MV-4-11 (cell line): ENCODE measurements at regions not wholly inside any gene's neighbourhood (a gene's known extent, or its start where the extent isn't known, plus 50 kb on each side); places are given as distances from the start of the nearest gene placed in this dataset.

Source experiments
- DNase-seq: peaks from one replicate; lab custom pipeline; 2025; lab: John Stamatoyannopoulos, UW

GRCh38 chr3:190252080-190252479 lies 70.2 kb downstream of the CLDN1 start:
- DNase-seq, result peak; percentile 53

DNA sequence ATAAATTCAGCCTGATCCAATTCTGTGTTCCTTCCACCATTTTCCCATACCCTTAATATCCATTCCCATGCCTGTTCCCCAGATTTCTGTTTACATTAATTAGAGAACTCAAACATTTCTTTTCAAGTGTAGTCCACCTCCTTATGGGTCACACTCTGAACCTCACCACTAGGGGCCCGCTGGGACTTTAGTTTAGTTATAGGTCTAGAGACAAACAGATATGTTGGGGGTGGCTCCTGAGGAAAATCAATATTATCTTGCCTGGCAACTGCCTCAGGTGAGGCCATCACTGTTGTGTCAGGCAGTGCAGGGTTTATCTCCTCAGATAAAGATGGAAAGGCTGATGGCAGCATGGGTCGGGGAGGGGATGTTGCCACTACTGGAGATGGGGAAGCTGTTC lies 72.8 kb downstream of the CLDN1 start:
- DNase-seq, result no peak

DNA sequence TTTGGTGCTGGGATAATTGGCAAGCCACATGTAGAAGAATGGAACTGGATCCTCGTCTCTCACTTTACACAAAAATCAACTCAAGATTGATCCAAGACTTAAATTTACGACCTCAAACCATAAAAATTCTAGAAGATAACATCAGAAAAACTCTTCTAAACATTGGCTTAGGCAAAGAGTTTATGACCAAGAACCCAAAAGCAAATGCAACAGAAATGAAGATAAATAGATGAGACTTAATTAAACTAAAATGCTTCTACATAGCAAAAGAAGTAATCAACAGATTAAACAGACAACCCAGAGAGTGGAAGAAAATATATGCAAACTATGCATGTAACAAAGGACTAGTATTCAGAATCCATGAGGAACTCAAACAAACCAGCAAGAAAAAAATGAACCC lies 80.1 kb downstream of the CLDN1 start:
- DNase-seq, result no peak

- no peak for DNase-seq
Observed at GRCh38 chr3:190239325-190239724, 82.9 kb downstream of the CLDN1 start.

- DNase-seq, result no peak
Observed at GRCh38 chr3:190238871-190239270, 83.4 kb downstream of the CLDN1 start.

- no peak for DNase-seq
Observed at GRCh38 chr3:190234621-190235020, 87.6 kb downstream of the CLDN1 start.

- no peak for DNase-seq
Observed at GRCh38 chr3:190229632-190230424, 92.4 kb downstream of the CLDN1 start.

DNA sequence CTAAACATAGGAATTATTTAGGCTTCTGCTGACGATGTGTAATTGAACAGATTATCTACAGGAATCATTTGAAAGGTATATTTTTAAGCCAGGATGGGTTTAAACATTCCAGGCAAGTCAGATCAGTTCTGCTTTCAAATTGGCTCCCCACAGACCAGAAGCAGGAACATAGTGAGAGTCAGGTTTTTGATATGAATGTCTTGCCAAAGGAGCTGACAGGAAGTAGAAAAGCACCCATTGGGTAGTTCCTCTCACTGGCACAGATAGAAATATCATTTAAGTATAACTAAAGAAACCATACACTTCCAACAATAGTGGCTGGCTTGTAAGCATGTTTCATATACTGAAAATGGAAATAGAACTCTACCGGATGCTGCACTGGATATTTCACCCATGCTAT lies 95.2 kb downstream of the CLDN1 start:
- peak; percentile 27 for DNase-seq

DNA sequence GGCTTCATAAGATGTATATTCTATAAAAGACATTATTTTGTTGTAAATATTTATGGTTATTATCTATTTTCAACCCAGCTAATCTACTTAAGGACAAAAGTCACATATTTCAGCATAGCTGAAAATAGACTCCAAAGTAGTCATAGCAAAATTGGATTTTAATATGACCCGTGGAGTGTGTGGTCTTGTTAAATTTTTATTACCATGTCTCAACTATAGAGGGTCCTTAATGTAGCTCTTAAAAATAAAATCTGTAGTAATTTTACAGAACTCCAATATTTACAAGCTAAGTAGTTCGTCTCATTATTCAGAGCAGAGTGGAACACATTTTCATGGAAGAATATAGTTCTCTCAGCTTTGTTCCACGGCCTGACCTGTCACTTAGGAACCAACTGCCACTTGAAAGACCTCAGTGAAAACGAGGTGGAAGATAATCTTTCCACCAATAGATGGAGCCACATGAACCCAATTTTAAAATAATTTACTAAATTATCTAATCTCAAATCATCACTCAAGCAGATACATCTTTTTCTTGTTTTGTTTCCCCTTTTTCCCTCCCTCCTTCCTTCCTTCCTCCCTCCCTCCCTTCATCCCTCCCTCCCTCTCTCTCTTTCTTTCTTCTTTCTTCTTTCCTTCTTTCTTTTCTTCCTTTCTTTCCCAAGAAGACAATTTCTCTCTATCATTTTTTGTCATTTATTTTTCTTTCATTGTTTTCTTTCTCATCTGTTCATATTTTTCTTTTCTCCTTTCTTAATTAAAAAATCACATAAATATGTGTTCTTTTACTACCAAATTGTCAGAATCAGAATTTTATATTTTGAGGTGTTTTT lies 97.2 kb downstream of the CLDN1 start:
- DNase-seq, result peak; percentile 28

GRCh38 chr3:190224456-190224855 lies 97.8 kb downstream of the CLDN1 start:
- no peak for DNase-seq

GRCh38 chr3:190222916-190223315 lies 99.3 kb downstream of the CLDN1 start:
- no peak for DNase-seq

DNA sequence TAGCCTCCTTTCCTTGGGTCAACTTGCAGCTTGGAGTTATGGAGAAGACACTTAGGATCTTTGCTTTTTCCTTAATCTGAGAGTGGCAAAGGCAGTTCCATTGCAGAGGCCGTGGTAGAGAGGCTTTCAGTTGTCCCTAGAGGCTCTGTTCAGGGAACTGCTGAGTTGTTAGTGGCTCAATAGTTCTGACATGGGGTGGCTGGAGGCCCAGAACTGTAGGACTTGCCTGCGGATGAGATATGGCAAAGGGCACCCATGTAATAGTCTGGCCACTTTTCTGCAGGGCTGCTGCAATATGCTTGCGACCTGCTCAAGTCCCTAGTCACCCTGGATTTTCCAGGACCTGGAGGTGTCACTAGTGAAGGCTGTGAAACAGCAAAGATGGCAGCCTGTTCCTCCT lies 99.9 kb downstream of the CLDN1 start:
- DNase-seq, result no peak

GRCh38 chr3:190220362-190220761 lies 99.7 kb upstream of the P3H2 start:
- DNase-seq, result no peak

DNA sequence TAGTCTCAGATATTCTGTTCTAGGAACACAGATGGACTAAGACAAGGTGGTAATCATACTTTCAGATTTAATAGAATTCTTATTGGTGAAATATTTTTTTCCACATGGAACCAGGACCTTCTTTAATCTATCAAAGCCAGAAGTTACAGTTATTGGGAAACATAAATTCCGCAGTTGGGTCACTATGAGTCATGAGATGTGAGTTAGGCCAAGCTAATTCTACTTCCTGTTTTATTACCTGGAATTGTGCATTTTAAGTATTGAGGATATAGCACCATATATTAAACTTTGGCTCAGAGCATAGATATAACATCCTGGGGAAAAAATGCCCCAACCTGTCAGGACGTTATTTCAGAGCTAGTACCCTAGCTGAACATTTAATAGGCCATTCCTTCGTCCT lies 96.4 kb upstream of the P3H2 start:
- peak; percentile 71 for DNase-seq

DNA sequence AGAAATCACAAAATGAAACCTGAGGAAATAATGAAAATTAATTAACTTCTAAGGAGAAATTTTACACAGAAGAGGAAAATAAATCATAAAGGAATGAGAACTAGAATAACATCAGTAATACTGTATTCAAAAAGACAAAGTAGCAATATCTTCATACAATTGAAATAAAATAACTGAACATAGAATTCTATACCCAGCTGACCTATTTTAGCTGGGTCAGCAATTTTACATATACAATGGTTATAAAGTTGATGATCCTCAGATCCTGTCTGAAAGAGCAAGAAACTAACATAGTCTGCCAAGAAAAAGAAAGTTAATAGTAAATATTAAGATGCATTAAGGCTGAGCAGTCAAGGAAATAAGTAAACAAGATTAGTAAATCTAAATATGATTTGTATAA lies 93.0 kb upstream of the P3H2 start:
- DNase-seq, result no peak

- DNase-seq, result no peak
Observed at GRCh38 chr3:190210608-190211007, 89.9 kb upstream of the P3H2 start.

DNA sequence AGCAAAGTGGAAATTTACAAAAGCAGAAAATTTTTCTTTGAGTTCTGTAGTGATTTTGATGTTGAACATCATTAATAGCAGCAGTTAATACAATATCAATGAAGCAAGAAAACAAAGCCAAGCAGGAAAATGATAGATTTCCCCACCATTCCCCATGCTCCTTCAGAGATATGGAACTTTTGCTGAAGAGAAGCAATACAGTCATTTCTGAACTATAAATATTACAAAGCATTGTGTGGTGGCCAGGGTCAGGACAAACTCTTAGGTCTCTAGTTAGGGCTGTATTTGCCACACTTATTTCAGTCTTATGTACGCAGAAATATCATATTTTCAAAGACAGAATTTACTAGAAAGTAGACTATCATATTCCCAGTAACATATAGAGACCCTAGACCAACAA lies 88.8 kb upstream of the P3H2 start:
- no peak for DNase-seq

- DNase-seq, result no peak
Observed at GRCh38 chr3:190208196-190208595, 87.5 kb upstream of the P3H2 start.

DNA sequence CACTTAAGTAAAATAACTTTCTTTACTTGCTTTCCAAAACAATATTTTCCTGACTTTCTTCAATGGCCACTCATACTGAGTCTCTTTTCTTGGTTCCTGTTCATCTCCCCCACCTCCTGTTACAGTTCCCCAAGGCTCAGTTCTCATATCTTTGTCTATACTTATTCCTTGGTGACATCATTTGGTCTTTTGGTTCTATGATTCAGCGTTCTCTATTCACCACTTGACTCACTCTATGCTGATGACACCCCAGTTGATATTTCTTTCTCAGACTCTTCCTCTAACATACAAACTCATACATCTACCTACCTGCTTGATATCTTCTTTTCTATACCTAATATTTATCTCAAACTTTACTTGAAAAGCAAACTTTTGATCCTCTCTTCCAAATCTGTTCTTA lies 85.0 kb upstream of the P3H2 start:
- DNase-seq, result peak; percentile 79

GRCh38 chr3:190204200-190204599 lies 83.5 kb upstream of the P3H2 start:
- no peak for DNase-seq

DNA sequence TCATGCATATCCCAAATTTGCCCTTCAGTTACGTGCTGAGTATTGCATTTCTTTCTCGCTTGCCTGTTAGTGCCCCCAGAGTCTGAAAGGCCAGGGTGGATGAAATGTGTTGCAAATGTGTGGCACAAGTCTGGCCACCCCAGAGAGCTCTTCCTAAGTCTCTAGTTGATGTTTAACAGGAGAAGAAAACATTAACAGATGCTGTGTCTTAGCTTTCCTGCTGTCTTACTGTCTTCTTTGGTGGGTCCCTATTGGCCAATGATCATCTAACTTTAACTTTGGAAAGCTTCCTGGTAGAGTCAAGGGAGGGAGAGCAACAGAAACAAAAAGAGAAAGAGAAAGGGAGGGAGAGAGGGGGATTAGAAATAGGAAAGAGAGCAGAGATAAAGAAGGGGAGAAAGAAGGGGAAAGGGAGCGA lies 76.7 kb upstream of the P3H2 start:
- DNase-seq, result no peak

DNA sequence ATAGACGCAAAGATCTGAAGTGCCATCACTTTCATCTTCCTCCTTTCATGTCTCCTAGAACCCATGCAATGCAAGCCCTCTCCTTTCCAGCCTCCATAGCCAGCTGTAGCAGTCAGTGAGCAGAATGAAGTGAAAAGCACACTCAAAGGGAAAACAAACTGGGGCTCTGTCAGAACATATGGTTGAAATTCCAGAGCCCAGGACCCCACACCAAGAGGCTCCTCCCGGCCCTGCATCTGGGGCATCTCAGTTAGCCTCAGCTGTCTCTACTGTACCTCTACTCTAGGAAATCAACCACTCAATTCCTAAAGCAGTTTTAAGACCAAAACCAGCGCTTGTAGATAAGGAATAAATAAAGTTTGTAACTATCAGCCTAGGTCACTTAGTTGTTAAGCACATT lies 73.8 kb upstream of the P3H2 start:
- no peak for DNase-seq

DNA sequence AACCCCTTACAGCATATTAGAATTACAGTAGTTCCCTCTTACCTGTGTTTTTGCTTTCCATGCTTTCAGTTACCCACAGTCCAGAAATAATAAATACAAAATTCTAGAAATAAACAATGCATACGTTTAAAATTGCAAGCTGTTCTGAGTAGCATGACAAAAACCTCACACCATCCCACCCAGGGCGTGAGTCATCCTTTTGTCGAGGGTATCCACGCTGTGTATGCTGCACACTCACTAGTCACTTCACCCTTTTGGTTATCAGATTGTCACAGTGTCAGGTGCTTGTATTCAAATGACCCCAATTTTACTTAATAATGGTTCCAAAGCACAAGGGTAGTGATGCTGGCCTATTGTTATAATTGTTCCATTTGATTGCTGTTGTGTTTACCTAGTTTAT lies 72.5 kb upstream of the P3H2 start:
- DNase-seq, result no peak
